ENCODE measurements at regions not wholly inside any gene's neighbourhood (a gene's known extent, or its start where the extent isn't known, plus 50 kb on each side); places are given as distances from the start of the nearest gene placed in this dataset.

DNA sequence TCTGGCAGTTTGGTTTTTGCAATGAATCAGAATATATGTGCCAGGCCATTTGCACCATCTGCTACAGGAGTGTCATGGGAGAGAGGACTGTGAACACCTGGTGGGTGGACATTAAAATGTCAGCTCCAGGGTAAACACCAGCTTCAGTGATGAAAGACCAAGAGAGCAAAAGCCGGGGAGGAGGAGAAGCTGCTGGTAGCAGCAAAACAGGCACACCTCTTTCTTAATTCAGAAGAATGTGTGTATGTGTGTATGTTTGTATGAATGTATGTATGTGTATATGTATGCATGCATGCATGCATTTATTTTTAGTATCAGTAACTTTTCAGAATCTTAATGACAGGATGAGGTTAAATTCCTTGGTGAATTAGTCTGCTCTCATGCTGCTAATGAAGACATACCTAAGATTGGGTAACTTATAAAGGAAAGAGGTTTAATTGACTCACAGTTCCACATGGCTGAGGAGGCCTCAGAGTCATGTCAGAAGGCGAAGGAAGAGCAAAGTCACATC, 357.4 kb upstream of the PRICKLE1 start:
- Histone ChIP-seq H3K4me3 (ENCODE audit: control insufficient read depth in 2 of 3, extremely low read depth in 1 of 3, insufficient read depth in 2 of 3, low read depth in 1 of 3, low read length in 3 of 3) (no peak overlapping the region), H3K9me3 (ENCODE audit: control insufficient read depth, low read depth, low read length) (peaks cover 2% of the 10 kb centered on the region), H3K27ac (ENCODE audit: control insufficient read depth, insufficient read depth, low read length) (no peak overlapping the region), H3K9ac (ENCODE audit: control insufficient read depth, extremely low read depth, insufficient read depth, low read length) (no peak overlapping the region), H3K27me3 (ENCODE audit: control insufficient read depth, extremely low read depth, insufficient read depth, low read length) (no peaks in the 10 kb centered on the region), H3K4me2 (ENCODE audit: control insufficient read depth, extremely low read depth, insufficient read depth, low read depth, low read length) (no peak overlapping the region), H3K36me3 (ENCODE audit: control insufficient read depth in 2 of 2, extremely low read depth in 1 of 2, insufficient read depth in 2 of 2, low read length in 2 of 2) (no peaks in the 10 kb centered on the region), H3K4me1 (ENCODE audit: control insufficient read depth, extremely low read depth, insufficient read depth, low read length) (peaks cover 9% of the 10 kb centered on the region), H3K79me2 (ENCODE audit: control insufficient read depth, insufficient read depth, low read length) (no peaks in the 10 kb centered on the region), H2AFZ (ENCODE audit: control insufficient read depth, low read length) (no peak overlapping the region), H4K20me1 (ENCODE audit: control insufficient read depth, extremely low read depth, insufficient read depth, low read length) (no peaks in the 10 kb centered on the region), H3K9me1 (ENCODE audit: control insufficient read depth, extremely low read depth, insufficient read depth, low read length) (no peaks in the 10 kb centered on the region)
- dilution Hi-C loops (cut with MboI; ENCODE audit: extremely low pct_ligation_motif_present, low sequenced_read_pairs), result no loop called here
- FAIRE-seq, result no peak
- TF ChIP-seq EZH2 (IDR thresholded peaks at IDR 0.05; ENCODE audit: low read length), result no peak
- TF ChIP-seq, protein P1, sequence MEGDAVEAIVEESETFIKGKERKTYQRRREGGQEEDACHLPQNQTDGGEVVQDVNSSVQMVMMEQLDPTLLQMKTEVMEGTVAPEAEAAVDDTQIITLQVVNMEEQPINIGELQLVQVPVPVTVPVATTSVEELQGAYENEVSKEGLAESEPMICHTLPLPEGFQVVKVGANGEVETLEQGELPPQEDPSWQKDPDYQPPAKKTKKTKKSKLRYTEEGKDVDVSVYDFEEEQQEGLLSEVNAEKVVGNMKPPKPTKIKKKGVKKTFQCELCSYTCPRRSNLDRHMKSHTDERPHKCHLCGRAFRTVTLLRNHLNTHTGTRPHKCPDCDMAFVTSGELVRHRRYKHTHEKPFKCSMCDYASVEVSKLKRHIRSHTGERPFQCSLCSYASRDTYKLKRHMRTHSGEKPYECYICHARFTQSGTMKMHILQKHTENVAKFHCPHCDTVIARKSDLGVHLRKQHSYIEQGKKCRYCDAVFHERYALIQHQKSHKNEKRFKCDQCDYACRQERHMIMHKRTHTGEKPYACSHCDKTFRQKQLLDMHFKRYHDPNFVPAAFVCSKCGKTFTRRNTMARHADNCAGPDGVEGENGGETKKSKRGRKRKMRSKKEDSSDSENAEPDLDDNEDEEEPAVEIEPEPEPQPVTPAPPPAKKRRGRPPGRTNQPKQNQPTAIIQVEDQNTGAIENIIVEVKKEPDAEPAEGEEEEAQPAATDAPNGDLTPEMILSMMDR (optimal IDR thresholded peaks at IDR 0.05 in 1 of 3, IDR thresholded peaks at IDR 0.05 in 1 of 3, conservative IDR thresholded peaks at IDR 0.05 in 1 of 3; ENCODE audit: extremely low read depth in 1 of 3, insufficient read depth in 2 of 3, low read length in 3 of 3), result no peak
- DNase-seq (ENCODE audit: low read depth, low spot score), result no peak

DNA sequence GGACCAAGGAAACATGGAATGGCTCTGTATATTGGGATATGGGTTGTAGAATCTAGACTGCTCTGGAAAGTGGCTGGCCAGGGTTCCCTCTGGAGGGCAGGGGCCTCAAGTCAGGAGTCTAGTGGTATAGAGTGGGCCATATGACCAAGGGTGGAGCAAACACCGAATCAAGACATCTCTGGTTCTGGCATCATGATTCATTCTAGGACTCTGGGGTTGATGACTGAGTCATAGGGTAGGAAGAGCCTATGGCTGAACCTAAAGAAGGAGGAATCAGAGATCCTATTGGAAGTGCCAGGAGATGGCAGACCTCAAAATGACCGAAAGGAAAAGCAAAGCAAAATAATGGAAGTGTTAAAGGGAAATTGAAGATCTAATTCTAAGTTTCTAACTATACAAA, 356.4 kb upstream of the PRICKLE1 start:
- DNase-seq (ENCODE audit: low read depth, low spot score) (no peak), FAIRE-seq (no peak)
- TF ChIP-seq, protein P1 (optimal IDR thresholded peaks at IDR 0.05 in 1 of 3, IDR thresholded peaks at IDR 0.05 in 1 of 3, conservative IDR thresholded peaks at IDR 0.05 in 1 of 3; ENCODE audit: extremely low read depth in 1 of 3, insufficient read depth in 2 of 3, low read length in 3 of 3), result no peak
- no peak for TF ChIP-seq EZH2 (IDR thresholded peaks at IDR 0.05; ENCODE audit: low read length)
- Histone ChIP-seq H2AFZ (ENCODE audit: control insufficient read depth, low read length) (no peak overlapping the region), H3K4me2 (ENCODE audit: control insufficient read depth, extremely low read depth, insufficient read depth, low read depth, low read length) (no peak overlapping the region), H3K79me2 (ENCODE audit: control insufficient read depth, insufficient read depth, low read length) (no peaks in the 10 kb centered on the region), H3K9ac (ENCODE audit: control insufficient read depth, extremely low read depth, insufficient read depth, low read length) (no peak overlapping the region), H3K4me1 (ENCODE audit: control insufficient read depth, extremely low read depth, insufficient read depth, low read length) (peaks cover 9% of the 10 kb centered on the region), H3K4me3 (ENCODE audit: control insufficient read depth in 2 of 3, extremely low read depth in 1 of 3, insufficient read depth in 2 of 3, low read depth in 1 of 3, low read length in 3 of 3) (no peak overlapping the region), H3K9me1 (ENCODE audit: control insufficient read depth, extremely low read depth, insufficient read depth, low read length) (no peaks in the 10 kb centered on the region), H3K36me3 (ENCODE audit: control insufficient read depth in 2 of 2, extremely low read depth in 1 of 2, insufficient read depth in 2 of 2, low read length in 2 of 2) (no peaks in the 10 kb centered on the region), H3K9me3 (ENCODE audit: control insufficient read depth, low read depth, low read length) (peaks cover 2% of the 10 kb centered on the region), H3K27me3 (ENCODE audit: control insufficient read depth, extremely low read depth, insufficient read depth, low read length) (no peaks in the 10 kb centered on the region), H4K20me1 (ENCODE audit: control insufficient read depth, extremely low read depth, insufficient read depth, low read length) (no peaks in the 10 kb centered on the region), H3K27ac (ENCODE audit: control insufficient read depth, insufficient read depth, low read length) (no peak overlapping the region)
- dilution Hi-C loops (cut with MboI; ENCODE audit: extremely low pct_ligation_motif_present, low sequenced_read_pairs), result no loop called here

All from keratinocyte (primary cell).